ENCODE measurements at regions not wholly inside any gene's neighbourhood (a gene's known extent, or its start where the extent isn't known, plus 50 kb on each side); places are given as distances from the start of the nearest gene placed in this dataset.

- TF ChIP-seq EZH2 (IDR thresholded peaks at IDR 0.05; ENCODE audit: borderline replicate concordance, low read length) = no peak
- no peak for TF ChIP-seq CTCF (IDR thresholded peaks at IDR 0.05; ENCODE audit: low read length)
Observed at GRCh38 chr13:108460043-108460442, 169.4 kb upstream of the MYO16 start.

Data from OCI-LY1 (cell line).